ENCODE measurements at regions not wholly inside any gene's neighbourhood (a gene's known extent, or its start where the extent isn't known, plus 50 kb on each side); places are given as distances from the start of the nearest gene placed in this dataset.

DNA sequence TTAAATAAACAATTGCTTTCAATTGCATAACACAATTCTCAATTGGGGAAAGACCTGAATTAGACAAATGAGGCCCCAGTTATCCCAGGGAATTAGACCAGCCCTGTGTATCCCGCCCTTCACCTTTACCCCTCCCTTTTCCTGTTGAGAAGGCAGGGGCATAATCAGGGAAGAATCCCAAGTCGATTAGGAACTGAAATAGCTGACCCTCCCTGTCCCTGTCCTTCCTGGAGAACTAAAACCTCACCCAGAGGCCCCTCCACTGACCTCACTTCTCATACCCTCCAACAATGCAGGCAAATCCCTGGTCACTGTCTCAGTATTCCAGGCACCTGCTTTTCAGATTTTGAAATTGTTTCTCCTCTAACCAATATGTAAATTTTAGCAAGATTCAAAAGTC lies 165.4 kb upstream of the CDH11 start:
- DNase-seq (ENCODE audit: low read depth): no peak
- no peak overlapping the region for H3K4me3 ChIP-seq (ENCODE audit: low read depth, low read length)
- no peak for TF ChIP-seq CTCF (IDR thresholded peaks at IDR 0.05; ENCODE audit: insufficient read depth, low read depth, low read length)

GRCh38 chr16:65285128-65286048 lies 163.5 kb upstream of the CDH11 start:
- DNase-seq (ENCODE audit: low read depth): peak; percentile 44

DNA sequence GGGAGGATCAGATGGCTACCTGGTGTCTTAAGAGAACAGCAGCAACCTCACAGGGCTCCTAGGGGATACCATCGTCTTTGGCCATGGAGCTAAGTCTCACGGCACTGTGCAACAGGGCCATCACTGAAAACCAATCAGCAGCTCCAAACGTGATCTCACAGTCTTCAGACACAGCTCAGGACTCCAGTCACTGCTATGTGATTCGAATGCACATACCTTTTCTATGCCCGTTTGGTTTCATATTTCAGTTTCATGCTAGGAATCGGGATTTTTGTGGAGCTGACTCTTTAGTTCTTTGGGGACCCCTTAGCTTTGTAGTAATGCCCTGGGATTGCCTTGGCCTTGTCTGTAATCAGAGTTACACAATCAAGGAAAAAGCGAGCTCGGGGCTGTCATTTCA lies 162.8 kb upstream of the CDH11 start:
- no peak for DNase-seq (ENCODE audit: low read depth)
- TF ChIP-seq CTCF (IDR thresholded peaks at IDR 0.05; ENCODE audit: insufficient read depth, low read depth, low read length): no peak
- H3K4me3 ChIP-seq (ENCODE audit: low read depth, low read length): no peak overlapping the region

More at GRCh38 chr16:65285128-65286048, 163.5 kb upstream of the CDH11 start:
- TF ChIP-seq CTCF (IDR thresholded peaks at IDR 0.05; ENCODE audit: insufficient read depth, low read depth, low read length): no peak
- no peak overlapping the region for H3K4me3 ChIP-seq (ENCODE audit: low read depth, low read length)

- no peak for TF ChIP-seq CTCF (IDR thresholded peaks at IDR 0.05; ENCODE audit: insufficient read depth, low read depth, low read length)
- H3K4me3 ChIP-seq (ENCODE audit: low read depth, low read length): no peak overlapping the region
- peak; percentile 61 for DNase-seq (ENCODE audit: low read depth)
Measured at GRCh38 chr16:65283181-65283651, 161.4 kb upstream of the CDH11 start.

- TF ChIP-seq CTCF (IDR thresholded peaks at IDR 0.05; ENCODE audit: insufficient read depth, low read depth, low read length): no peak
- DNase-seq (ENCODE audit: low read depth): no peak
- H3K4me3 ChIP-seq (ENCODE audit: low read depth, low read length): no peak overlapping the region
Measured at GRCh38 chr16:65281586-65281985, 159.7 kb upstream of the CDH11 start.

DNA sequence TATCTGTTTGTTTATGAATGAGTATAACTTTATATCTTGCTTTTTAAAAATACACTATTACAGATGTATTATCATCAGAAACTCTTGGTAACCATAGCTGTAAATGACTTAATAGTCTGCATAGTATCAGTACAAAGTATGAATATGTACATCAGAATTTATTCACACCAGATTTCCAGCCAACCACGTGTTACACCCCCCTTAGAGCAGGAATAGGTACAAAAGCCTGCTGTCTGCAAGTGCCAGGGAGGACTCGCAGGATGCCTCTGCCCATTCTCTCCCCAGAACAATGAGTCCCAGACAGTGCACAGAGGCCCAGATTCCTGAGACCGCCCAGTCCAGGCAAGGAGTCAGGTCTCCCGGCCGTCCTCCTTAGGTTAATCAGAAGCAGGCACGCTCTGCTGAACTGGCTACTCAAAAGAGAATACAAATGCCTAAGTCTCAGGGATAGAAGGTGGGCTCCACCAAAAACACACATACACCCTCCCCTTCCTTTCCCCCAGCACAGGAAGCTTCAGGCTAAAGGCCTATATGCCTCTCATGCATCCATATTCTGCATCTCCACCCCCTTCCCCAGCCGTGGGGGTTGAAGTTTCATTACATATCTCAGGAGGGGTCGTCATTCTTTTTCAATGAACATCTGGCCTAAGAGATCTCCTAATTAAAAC lies 159.1 kb upstream of the CDH11 start:
- TF ChIP-seq CTCF (IDR thresholded peaks at IDR 0.05; ENCODE audit: insufficient read depth, low read depth, low read length): no peak
- H3K4me3 ChIP-seq (ENCODE audit: low read depth, low read length): no peak overlapping the region
- no peak for DNase-seq (ENCODE audit: low read depth)

All from fibroblast of villous mesenchyme (primary cell).